DLD1 (cell line): ENCODE measurements at regions not wholly inside any gene's neighbourhood (a gene's known extent, or its start where the extent isn't known, plus 50 kb on each side); places are given as distances from the start of the nearest gene placed in this dataset.

ENCODE experiments used
- in situ Hi-C: cut with HindIII; loops from 2 replicates; pipeline ENCODE4 v1.10.0; 2017; ENCODE audit warnings: low sequenced_read_pairs

DNA sequence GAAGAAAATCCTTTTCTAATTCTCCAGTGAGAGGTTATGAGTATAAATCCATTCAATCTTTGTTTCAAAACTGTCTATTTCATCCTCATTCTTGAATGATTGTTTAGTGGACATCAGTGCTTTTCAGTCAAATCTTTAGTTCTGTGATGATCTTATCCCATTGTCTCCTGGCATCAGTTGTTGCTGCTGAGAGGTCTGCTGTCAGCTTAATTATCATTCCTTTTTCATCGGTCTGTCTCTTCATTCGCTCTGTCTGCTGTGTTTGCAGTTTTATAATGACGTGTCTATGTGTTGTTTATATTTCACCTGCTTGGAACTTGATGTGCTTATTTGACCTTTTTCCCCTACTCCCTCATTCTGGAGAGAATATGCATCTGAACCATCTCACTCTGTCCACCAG, 69.2 kb upstream of the GLI2 start:
- in situ Hi-C loops = no loop called here

GRCh38 chr2:120667981-120668380, 67.7 kb upstream of the GLI2 start:
- in situ Hi-C loops = no loop called here

- in situ Hi-C loops = no loop called here
Measured at GRCh38 chr2:120669121-120669952, 66.3 kb upstream of the GLI2 start.

- in situ Hi-C loops = no loop called here
Measured at GRCh38 chr2:120669971-120670370, 65.7 kb upstream of the GLI2 start.

DNA sequence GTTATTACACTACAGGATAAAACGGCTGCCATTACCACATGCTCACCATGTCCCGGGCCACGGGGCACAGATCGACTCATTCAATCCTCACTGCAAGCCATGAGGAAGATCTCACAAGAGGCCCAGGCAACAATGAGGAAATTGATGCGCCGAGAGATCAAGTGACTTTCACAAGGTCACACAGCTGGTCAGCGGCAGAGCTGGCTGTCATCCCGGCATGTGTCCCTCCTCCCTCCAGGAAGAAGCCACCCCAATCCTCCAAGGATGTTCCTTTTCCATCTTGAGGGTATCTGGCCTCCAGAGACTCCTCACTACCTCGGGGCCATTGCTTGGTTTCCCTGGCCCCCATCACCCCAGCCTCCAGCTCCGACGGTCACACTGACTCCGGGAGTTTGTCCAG, 65.3 kb upstream of the GLI2 start:
- in situ Hi-C loops = no loop called here

- in situ Hi-C loops = no loop called here
Measured at GRCh38 chr2:120670771-120671480, 64.7 kb upstream of the GLI2 start.

GRCh38 chr2:120672526-120673204, 63.0 kb upstream of the GLI2 start:
- in situ Hi-C loops = no loop called here

- in situ Hi-C loops = no loop called here
Measured at GRCh38 chr2:120673205-120673550, 62.5 kb upstream of the GLI2 start.

GRCh38 chr2:120673571-120674061, 62.1 kb upstream of the GLI2 start:
- in situ Hi-C loops = no loop called here

DNA sequence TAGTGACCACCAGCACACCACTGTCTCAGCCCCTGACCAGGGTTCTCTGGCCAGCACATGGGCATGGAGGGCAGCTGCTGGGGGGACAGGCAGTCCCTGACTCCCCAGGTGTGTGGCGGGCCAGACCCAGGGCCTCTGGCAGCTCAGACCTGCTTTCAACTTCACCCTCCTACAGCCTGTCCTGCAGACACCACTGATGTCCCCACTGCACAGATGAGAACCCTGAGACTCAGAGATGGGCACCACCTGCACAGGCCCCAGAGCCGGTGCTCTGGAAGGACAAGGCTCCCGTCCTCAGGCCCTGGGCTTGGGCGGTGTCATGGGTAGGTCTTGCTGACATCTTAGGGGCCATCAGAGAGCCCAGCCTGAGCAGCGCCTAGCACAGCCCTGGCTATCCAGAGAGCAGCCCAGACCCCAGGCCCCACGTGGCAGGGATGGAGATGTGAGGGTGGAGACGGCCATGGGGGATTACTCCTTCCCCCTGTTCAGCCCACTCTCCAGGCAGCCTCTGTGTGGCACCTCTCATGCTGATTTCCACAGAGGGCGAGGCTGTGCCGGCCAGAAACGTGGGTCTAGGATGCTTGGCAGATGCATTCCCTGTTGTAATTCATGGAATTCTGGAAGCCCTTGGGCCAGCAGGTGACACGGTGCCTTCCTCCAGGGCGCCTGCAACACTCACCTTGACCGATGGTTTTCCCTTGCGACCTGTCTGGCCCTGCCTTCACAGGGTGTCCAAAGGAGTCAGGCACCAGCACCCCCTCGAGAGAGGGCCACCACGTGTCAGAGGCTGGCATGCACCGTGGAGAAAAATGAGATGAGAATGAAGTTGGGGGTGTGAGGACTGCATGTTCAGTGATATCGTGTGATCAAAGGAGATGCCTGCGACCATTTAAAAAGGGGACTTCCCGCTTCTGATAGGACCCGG, 61.2 kb upstream of the GLI2 start:
- in situ Hi-C loops = no loop called here

- in situ Hi-C loops = no loop called here
Measured at GRCh38 chr2:120675460-120676130, 60.1 kb upstream of the GLI2 start.

GRCh38 chr2:120677221-120677620, 58.4 kb upstream of the GLI2 start:
- in situ Hi-C loops = no loop called here

GRCh38 chr2:120677696-120678247, 57.9 kb upstream of the GLI2 start:
- in situ Hi-C loops = no loop called here

- in situ Hi-C loops = no loop called here
Measured at GRCh38 chr2:120678251-120678650, 57.4 kb upstream of the GLI2 start.

DNA sequence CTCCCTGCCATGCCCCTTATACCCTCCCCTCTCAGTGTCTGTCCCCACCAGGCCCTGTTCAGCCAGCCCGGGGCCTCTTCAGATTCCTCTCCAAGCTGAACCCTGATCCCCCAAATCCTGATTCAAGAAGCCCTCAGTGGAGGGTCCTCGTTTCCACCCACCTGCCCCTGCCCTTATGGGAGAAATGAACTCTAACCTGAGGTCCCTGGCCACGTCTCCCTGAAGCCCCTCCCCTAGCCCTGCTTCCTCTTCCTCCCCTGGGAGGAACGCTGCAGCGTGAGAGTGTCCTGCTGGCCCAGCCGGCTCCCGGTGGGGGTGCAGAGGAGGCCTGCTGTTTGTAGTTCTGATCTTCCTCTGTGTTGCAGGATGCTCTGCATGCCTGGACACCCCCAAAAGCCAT, 56.7 kb upstream of the GLI2 start:
- in situ Hi-C loops = no loop called here

DNA sequence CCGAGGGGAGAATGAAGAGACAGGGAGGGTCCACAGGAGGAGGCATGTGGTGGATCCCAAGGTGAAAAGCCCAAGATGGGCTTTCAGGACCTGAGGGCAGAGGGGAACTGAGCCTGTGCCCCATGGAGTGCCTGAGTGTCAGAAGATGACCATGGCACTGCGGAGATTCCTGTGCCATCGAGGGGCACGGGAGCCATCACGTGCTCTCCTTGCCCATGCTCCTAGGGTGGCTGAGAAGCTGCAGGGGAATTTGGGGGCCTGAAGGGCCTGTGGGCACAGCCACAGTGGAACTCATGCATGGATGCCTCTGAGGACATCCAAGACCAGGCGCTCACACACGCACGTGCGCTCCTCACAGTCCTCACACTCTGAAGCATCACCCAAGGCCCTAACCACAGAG, 56.1 kb upstream of the GLI2 start:
- in situ Hi-C loops = no loop called here

DNA sequence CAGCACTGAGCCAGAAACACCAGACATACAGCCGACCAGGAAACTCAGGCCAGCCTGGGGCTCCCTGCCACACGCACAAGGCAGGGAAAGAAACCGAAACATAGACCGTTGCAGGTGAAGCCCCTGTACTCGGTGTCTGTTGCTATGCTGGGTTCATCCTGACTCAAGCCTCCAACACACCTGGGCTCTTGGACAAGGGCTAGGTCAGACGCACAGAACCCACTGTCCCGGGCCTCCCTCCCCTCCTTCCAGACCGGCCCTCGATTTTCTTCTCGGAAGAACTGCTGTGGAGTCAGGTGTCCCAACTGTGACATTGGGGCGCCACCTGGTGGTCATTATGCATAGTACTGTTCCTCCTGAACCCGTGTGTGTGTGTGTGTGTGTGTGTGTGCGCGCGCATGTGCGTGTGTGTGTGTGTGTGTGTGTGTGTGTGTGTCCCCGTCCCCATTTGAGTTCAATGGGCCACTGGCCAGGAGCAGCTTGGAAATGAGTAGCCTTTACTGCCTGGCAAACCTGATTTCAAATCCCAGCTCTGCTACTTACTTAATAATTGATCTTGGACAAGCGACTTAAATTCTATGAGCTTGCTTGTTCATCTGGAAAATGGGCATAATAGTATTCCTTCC, 55.4 kb upstream of the GLI2 start:
- in situ Hi-C loops = no loop called here

DNA sequence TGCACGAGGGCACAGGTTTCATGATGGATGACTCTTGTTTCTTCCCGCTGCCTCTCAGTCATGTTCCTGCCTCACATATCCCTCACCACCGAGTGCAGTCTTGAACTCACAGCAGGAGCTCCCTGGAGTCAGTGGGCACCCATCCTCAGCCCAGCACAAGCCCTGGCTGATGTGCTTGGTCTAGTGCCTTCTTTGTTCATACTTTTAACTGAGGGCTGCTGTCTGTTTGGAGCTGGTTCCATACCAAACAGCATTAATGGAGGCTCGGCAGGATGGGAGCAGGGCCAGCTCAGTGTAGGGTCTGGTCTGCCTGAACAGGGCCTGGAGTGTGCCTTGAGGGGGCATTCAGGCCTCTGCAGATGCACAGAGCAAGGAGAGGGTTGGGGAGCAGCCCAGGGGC, 54.5 kb upstream of the GLI2 start:
- in situ Hi-C loops = no loop called here

- in situ Hi-C loops = no loop called here
Measured at GRCh38 chr2:120681696-120682288, 53.9 kb upstream of the GLI2 start.
